NCI-H1105 (cell line): ENCODE measurements at regions not wholly inside any gene's neighbourhood (a gene's known extent, or its start where the extent isn't known, plus 50 kb on each side); places are given as distances from the start of the nearest gene placed in this dataset.

Experiments used
- DNase-seq: peaks from one replicate; lab custom pipeline; 2025; lab: John Stamatoyannopoulos, UW

DNA sequence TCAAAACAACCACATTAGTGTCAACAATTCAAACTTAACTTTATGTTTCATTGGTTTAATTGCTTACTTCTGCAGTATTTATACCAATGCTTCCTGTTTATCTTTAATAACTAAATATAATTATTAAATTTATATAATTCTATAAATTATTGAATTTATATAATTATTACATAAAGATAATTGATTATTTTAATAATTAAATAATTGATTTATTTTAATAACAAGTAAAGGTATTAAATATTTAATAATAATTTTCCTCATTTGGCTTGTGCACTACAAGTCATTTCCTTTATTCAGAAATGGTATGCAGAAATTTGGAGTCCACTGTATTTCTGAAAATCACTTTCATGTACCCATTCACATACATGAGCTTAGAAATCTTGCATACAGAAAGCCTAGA lies 156.2 kb upstream of the NSMCE3 start:
- DNase-seq: no peak

DNA sequence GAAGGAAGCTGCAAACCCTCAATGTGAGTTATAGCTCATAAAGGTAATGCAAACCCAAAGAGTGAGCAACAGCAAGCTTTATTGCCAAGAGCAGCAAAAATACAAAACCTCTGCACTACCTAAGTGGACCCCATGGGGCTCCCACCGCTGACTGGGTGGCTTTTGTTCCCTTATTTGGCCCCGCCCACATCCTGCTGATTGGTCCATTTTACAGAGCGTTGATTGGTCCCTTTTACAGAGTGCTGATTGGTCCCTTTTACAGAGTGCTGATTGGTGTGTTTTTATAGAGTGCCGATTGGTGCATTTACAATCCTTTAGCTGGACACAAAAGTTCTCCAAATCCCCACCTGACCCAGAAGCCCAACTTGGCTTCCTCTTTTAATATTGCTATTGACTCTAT lies 154.5 kb upstream of the NSMCE3 start:
- DNase-seq: no peak

GRCh38 chr15:29422606-29423005 lies 153.0 kb upstream of the NSMCE3 start:
- no peak for DNase-seq

DNA sequence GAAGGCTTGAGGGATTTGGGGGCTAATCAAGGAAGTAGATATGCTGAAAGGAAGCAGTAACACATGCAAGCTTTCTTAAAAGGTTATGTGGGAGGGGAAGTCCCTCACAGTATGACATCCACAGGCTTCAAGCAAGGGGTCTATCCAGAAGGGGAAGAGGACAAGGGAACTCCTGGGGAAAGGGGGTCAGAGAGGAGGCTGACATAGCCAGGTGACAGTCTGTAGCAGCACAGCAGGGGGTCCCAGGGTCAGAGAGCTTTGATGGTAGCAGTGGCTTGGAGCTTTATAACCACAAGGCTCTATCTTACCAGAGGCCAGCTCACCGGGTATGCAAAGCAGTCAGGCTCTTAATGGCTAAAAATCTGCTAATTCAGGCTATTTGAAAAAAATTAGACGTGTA lies 150.6 kb upstream of the NSMCE3 start:
- DNase-seq: no peak

- no peak for DNase-seq
Measured at GRCh38 chr15:29418931-29419330, 149.3 kb upstream of the NSMCE3 start.

DNA sequence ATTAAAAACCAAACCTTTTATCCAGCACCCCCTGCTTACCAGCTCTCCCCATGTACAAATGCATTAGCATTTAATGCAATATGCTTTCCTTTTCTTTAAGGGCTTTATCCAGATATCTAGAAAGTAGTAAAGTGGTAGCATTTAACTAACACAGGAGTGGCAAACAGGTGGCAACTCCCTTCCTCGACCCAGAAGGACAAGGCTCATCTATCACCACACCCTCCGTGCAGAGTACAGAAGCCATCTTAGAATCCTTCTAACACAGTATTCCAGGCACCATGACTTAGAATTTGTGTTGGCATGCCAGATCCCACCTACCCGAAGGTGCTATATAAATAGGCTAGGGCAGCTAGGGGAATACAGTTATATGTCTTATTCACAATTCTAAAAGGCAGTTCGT lies 148.6 kb upstream of the NSMCE3 start:
- no peak for DNase-seq

DNA sequence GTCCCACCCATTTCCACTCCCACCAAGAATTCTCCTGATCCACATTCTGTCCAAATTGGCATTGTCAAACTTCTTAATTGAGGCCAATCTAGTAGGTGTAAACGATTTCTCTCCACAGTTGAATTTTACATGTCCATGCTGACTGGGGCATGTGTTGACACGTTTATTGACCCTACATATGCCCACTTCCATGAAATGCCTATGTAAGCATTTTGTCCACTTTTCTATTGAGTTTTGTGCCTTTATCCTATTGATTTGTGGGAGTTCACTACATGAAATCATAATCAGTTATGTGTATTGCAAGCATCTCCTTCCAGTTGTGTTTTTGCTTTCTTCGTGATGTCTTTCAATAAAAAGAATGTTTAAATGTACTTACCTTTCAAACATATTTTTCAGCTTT lies 141.7 kb upstream of the NSMCE3 start:
- DNase-seq: no peak

DNA sequence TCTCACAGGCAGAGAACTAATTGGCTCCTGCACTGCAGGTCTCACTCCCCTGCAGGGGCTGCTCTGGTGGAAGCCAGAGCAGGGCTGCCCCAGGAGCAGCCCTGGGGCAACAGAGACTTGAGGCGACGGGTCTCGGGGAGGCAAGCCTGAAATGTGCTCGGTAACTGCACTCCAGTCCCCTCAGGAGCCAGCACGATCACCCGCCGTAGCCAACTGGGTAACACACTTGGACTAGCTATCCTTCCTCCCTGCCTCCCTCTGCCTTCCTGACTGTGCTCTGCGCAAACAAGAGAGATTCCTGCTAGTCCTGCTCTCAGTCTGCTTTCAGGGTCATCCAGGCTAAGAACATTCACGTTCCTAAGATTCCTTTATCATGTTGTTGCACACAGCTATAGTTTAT lies 140.7 kb upstream of the NSMCE3 start:
- DNase-seq: no peak

DNA sequence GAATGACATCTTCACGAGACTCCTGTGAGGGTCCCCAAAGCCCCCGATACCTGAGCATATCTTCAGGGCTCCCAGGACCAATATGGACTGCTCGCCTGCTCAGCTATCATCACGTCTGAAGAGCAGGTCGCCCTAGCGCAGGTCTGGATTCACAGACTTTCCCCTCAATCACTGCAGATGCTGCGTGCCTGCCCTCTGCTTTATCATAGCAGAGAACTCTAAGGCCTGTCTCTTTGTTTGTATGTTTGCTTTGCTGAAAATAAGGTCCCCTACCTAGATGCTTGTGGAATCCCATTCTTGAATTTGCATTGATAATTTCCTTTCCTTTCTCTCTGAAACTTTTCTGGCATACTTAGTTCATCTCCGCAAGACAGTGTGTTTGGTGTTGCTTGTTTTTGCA lies 140.3 kb upstream of the NSMCE3 start:
- no peak for DNase-seq

DNA sequence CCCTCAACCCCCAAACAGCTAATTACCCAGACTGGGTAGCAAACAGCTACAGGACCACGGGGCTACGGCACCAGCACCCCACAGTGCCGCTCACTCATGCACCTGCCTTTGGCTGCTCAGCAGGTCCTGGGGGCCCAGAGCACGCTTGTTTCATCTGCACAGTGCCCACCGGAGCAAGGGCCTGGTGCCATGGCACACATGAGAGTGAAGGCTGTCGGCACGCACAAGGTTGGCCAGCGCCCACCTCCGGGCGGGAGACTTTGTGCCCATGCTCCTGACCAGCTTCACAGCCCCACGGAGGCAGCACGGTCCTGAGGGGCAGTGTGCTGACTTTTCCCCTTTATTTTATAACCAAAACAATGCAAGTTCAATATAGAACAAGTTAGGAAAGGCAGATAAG lies 135.9 kb upstream of the NSMCE3 start:
- no peak for DNase-seq

DNA sequence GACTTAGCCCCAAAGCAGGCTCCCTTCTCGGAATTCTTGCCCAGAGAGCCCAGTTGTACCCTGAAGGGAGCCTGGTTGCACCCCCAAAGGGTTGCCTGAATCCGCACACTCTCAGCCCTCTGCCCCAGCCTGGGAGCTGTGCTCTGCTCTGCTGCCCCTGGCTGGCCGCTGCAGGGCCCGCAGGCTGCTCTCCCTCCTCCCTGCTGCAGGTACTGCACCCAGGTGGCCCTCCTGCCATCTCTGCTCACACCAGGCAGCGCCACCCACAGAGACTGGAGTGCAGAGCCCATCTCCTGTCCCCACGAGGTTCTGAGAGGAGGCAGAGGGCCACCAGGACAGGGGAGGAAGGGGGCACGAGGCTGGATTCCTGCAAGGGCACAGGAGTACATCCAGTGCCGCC lies 134.2 kb upstream of the NSMCE3 start:
- DNase-seq: no peak

- no peak for DNase-seq
Measured at GRCh38 chr15:29401644-29402043, 132.0 kb upstream of the NSMCE3 start.

DNA sequence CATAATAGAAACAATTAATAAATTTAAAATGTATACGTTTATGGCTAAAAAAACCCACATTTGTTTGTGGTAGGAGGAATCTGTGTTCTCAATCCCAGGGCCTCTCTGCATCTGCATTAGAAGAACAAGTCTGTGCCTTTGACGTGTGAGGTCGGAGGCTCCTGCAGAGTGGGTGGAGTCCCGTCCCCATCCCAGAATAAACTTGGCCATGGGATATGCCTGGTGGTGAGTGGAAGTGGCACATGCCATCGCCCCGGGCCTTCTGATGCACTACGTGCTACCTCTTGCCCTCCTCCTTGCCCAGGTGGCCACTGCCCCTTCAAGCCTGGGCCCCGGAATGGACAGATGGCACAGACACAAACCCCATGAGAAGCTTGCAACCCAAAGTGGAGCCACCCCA lies 131.1 kb upstream of the NSMCE3 start:
- no peak for DNase-seq

DNA sequence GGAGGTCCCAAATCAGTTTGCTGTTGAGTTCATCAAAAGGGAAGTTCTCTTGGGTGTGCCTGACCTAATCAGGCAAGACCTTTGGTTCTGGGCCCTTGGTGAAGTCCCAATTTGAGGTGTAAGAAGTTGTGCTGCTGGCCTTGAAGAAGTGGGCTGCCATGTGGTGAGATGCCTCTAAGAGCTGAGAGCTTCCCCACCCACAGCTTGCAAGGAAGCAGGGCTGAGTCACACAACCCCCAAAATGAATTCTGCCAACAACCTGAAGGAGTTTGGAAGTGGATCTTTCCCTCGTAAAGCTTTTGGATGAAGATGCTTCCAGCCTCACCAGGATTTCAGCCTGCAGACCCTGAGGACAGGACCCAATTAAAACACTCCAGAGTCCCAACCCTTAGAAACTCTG lies 129.3 kb upstream of the NSMCE3 start:
- DNase-seq: no peak

DNA sequence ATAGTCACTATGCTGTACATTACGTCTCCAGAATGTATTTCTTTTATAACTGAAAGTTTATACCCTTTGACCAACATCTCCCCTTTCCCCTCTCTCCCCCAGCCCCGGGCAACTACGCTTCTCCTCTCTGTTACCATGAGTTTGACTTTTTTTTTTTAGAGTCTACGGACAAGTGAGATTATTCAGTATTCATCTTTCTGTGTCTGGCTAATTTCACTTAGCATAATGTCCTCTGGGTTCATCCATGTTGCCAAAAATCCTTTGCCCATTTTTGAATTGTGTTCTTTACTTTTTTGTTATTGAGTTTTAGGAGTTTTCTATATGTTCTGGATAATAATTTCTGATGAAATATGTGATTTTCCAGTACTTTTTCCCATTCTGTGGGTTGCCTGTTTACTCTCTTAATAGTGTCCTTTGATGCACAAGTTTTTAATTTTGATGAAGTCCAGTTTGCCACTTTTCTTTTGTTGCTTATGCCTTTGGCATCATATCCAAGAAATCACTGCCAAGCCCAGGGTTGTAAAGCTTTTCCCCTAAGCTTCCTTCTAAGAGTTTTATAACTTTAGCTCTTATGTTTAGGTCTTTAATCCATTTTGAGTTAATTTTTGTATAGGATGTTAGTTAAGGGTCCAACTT lies 126.7 kb upstream of the NSMCE3 start:
- no peak for DNase-seq

GRCh38 chr15:29393443-29393842 lies 123.8 kb upstream of the NSMCE3 start:
- no peak for DNase-seq

- DNase-seq: no peak
Measured at GRCh38 chr15:29392358-29392757, 122.7 kb upstream of the NSMCE3 start.

DNA sequence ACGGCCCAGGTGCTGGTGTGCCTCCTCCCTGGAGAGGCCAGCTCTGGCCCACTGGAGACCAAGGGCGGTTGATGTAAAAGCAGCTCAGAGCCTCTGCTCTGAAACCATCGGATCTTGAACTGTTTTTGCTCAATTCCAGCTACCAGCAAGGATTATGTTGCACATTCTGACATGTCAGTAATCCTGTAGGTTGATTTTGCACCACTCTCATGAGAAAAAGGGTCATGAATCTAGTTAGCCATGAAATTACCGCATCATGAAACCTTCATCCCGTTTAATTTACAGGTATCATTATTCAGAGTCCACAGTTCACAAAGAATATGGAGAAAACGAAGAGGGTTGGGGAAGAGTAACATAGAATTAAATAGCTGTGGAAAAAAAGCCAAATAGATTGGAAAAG lies 120.4 kb upstream of the NSMCE3 start:
- no peak for DNase-seq

GRCh38 chr15:29386523-29386922 lies 116.9 kb upstream of the NSMCE3 start:
- no peak for DNase-seq

- DNase-seq: no peak
Measured at GRCh38 chr15:29383367-29383766, 113.7 kb upstream of the NSMCE3 start.

DNA sequence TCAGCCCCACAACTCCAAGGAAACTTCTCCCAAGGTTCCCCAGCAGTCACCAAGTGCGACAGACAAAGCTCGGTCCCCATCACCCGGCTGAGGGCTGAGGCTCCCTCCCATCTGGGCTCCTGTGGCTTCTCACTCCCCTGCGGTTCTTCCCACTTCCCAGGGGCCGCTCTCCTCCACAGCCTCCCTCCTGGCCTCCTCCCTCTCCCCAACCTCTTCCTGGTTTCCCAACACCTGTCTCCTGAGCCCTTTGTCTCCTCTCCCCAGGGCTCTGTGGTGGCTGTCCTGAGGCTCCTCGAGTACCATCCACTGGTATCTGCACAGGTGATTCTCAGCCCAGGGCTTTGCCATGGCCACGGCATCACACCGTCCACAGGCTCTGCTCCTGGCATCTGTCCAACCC lies 113.2 kb upstream of the NSMCE3 start:
- no peak for DNase-seq

- DNase-seq: no peak
Measured at GRCh38 chr15:29380466-29380865, 110.8 kb upstream of the NSMCE3 start.

DNA sequence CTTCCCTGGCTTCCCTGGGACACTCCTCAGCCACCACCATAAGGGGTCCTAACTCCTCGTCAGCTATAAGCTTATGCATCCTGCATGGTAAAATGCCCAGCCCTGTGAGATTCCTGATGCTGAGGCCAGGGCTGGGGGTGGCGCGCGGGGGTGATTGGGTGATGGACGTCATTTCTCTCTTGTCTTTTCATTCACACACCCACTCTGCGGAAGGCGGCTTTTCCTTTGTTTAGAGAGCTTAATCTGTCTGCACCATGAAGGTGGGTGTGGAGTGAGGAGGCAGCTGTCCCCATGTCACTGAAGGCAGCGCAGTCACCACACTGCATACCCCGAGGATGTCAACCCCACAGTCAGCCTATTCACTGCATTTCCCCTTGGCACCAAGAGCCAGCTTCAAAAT lies 110.0 kb upstream of the NSMCE3 start:
- DNase-seq: no peak

DNA sequence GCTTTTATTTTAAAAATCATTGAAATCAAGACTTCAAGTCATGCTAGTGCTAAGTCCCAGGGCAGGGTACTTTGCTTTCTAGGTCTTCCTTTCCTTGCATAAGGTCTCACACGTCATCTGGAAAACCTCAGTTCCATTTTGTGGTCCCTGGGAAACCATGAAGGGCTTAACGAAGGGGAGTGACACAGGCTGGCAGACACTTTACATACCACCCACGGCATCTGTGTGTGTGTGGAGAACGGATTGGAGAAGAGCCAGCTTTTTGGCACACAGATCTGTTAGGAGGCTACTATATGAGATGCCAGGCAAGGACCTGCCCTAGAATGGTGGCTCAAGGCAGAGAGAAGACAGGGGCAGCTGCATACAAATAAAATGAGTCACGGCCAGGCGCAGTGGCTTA lies 107.5 kb upstream of the NSMCE3 start:
- DNase-seq: no peak

DNA sequence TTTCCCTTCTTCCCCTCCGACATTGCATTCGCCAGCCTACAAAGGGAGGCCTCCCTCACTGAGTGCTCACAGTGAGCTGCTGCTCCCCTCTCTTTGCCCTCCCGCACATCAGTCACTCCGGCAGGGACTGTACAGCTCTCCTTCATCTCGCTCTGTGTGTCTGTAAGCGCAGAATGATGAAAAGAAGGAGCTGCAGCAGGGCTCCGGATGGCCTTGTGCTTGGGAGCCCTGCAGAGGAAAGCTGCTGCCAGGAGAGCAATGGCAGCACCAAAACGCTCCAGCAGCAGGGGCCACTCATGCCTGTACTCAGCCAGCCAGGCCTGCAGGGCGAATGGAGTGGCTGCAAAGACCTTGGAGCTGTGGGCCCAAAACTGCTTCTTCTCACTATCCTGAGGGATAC lies 107.0 kb upstream of the NSMCE3 start:
- DNase-seq: no peak
